PFSK-1 (cell line): ENCODE measurements at regions not wholly inside any gene's neighbourhood (a gene's known extent, or its start where the extent isn't known, plus 50 kb on each side); places are given as distances from the start of the nearest gene placed in this dataset.

Experiments used
- FOXP2 ChIP-seq: optimal IDR thresholded peaks from 2 replicates; pipeline ENCODE3; 2011; ENCODE audit warnings: borderline replicate concordance, control low read depth, inconsistent platforms; ENCODE audit not compliant: insufficient read depth; ENCODE audit errors: extremely low read length, extremely low read depth
- POLR2AphosphoS5 ChIP-seq: IDR thresholded peaks from 2 replicates; pipeline ENCODE4 v1.6.1; 2012; ENCODE audit warnings: low read depth, mild to moderate bottlenecking, control low read depth, low read length, moderate library complexity
- TF ChIP-seq, protein P1 (sequence below), 2 experiments: IDR thresholded peaks; 2 replicates each; pipeline versions ENCODE4 v1.6.1 to v1.8.0; 2011 to 2012; ENCODE audit warnings: low read depth in 2 of 2, low read length in 2 of 2, control low read depth in 1 of 2, inconsistent platforms in 1 of 2, mild to moderate bottlenecking in 1 of 2, moderate library complexity in 1 of 2; ENCODE audit not compliant: insufficient read depth in 1 of 2

DNA sequence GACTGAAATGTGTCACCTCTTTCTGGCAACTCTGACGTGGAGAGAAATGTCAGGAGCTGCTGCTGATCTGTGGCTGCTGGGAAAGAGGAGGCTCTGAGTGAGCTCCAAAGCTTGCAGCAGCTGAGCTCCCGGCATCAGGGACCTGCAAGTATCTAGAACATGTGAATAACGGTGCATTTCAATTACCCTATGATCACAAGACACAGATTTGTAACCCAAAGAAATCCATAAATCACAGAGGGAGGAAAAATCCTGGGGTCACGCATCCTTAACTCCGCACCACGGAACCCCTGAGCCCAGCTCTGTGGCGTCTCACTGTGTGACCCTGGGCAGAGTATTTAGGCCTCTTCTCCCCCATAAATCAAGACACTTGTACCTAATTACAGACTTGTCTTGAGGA lies 139.8 kb downstream of the IRX2 start:
- TF ChIP-seq FOXP2 (no peak), POLR2AphosphoS5 (no peak)
- TF ChIP-seq, protein P1, sequence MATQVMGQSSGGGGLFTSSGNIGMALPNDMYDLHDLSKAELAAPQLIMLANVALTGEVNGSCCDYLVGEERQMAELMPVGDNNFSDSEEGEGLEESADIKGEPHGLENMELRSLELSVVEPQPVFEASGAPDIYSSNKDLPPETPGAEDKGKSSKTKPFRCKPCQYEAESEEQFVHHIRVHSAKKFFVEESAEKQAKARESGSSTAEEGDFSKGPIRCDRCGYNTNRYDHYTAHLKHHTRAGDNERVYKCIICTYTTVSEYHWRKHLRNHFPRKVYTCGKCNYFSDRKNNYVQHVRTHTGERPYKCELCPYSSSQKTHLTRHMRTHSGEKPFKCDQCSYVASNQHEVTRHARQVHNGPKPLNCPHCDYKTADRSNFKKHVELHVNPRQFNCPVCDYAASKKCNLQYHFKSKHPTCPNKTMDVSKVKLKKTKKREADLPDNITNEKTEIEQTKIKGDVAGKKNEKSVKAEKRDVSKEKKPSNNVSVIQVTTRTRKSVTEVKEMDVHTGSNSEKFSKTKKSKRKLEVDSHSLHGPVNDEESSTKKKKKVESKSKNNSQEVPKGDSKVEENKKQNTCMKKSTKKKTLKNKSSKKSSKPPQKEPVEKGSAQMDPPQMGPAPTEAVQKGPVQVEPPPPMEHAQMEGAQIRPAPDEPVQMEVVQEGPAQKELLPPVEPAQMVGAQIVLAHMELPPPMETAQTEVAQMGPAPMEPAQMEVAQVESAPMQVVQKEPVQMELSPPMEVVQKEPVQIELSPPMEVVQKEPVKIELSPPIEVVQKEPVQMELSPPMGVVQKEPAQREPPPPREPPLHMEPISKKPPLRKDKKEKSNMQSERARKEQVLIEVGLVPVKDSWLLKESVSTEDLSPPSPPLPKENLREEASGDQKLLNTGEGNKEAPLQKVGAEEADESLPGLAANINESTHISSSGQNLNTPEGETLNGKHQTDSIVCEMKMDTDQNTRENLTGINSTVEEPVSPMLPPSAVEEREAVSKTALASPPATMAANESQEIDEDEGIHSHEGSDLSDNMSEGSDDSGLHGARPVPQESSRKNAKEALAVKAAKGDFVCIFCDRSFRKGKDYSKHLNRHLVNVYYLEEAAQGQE (IDR thresholded peaks at IDR 0.05; ENCODE audit: insufficient read depth in 1 of 2, low read depth in 2 of 2, low read length in 2 of 2) = no peak
